Stomach (tissue), 4 donors: ENCODE measurements at regions not wholly inside any gene's neighbourhood (a gene's known extent, or its start where the extent isn't known, plus 50 kb on each side); places are given as distances from the start of the nearest gene placed in this dataset.

ENCODE experiments used
- CTCF ChIP-seq, 7 experiments: fragments of 450-650 bp in 4 of 7; fragments of 200-600 bp in 3 of 7; sonication (generic) in 3 of 7; IDR thresholded peaks; one replicate each; pipeline ENCODE4 v1.5.1; 2016 to 2019; ENCODE audit warnings: antibody characterized with exemption in 7 of 7, control low read depth in 2 of 7, mild to moderate bottlenecking in 1 of 7
- POLR2A ChIP-seq, 4 donors: fragments of 450-650 bp; IDR thresholded peaks; one replicate each; pipeline ENCODE4 v1.6.1; 2016; ENCODE audit warnings: antibody characterized with exemption in 4 of 4, control low read depth in 2 of 4, mild to moderate bottlenecking in 1 of 4, moderate library complexity in 1 of 4
- POLR2AphosphoS5 ChIP-seq, 3 donors: sonication (generic); formaldehyde crosslinking; IDR thresholded peaks; one replicate each; pipeline ENCODE4 v1.6.1; 2016; ENCODE audit warnings: antibody characterized with exemption in 3 of 3

GRCh38 chr3:33940736-33941135 is 142.3 kb downstream of the PDCD6IP start:
- TF ChIP-seq POLR2AphosphoS5 (IDR thresholded peaks at IDR 0.05), result no peak
- TF ChIP-seq POLR2A (IDR thresholded peaks at IDR 0.05), result no peak
- no peak for TF ChIP-seq CTCF (IDR thresholded peaks at IDR 0.05)
